HG03442 (cell line): ENCODE measurements at regions not wholly inside any gene's neighbourhood (a gene's known extent, or its start where the extent isn't known, plus 50 kb on each side); places are given as distances from the start of the nearest gene placed in this dataset.
"Not testable (repeated sequence)": the region's sequence is repeated elsewhere in the genome, so short reads cannot be mapped to it uniquely, and the experiment has no call there.

Source experiments
- ATAC-seq: cut with Tn5 transposase; IDR thresholded peaks from one replicate; pipeline ENCODE4 v1.9.1; 2021; ENCODE audit warnings: mild to moderate bottlenecking, moderate library complexity; ENCODE audit not compliant: unreplicated experiment

DNA sequence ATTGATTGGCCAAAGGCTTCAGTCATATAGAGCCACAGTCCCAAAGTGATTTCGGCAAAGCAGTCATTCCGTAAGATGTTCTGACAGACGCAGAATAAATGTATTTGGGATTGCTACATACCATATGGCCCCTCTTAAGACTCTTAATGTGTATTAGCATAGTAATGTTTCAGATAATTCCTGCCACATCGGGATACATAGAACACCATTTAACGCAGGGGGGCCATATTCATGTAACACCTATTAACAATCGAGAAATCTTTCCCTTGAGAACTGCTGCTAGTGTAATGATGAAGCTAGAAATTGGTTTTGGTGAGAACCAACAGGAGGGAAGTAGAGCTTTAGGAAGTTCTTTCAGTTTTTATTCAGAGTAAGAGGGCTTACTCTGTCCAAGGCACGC, 390.9 kb upstream of the SASH1 start:
- no peak for ATAC-seq

DNA sequence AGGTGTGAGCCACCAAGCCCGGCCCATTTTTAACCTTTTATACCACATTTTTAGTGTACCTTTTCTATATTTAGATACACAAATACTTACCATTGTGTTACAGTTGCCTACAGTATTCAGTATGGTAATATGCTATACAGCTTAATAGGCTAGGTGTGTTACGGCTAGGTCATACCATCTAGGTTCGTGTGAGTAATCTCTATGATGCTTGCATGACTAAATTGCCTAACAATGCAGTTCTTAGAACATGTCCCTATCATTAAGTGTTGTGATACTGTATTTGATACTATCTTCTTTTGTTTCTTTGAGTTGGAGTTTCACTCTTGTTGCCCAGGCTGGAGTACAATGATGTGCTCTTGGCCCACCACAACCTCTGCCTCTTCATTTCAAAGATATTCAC, 387.7 kb upstream of the SASH1 start:
- ATAC-seq, result no peak

DNA sequence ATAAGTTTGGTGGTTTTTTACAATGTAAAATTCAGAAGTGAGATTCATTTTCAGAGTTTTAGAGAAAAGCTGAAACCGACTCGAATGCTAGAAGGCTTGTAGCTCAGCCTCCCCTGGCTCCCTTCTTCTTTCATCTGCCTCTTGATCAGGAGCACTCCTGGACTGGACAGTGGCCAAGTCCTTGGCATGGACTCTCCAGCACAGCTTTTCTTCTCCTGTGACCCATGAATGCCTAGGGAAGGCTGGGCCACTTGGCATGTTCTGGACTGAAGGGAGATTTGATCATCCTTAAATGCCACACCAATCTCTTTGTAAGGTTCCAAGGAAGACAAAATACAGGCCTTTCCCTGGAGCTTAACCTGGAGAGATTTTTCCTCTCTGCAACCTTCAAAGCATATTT, 384.0 kb upstream of the SASH1 start:
- no peak for ATAC-seq

DNA sequence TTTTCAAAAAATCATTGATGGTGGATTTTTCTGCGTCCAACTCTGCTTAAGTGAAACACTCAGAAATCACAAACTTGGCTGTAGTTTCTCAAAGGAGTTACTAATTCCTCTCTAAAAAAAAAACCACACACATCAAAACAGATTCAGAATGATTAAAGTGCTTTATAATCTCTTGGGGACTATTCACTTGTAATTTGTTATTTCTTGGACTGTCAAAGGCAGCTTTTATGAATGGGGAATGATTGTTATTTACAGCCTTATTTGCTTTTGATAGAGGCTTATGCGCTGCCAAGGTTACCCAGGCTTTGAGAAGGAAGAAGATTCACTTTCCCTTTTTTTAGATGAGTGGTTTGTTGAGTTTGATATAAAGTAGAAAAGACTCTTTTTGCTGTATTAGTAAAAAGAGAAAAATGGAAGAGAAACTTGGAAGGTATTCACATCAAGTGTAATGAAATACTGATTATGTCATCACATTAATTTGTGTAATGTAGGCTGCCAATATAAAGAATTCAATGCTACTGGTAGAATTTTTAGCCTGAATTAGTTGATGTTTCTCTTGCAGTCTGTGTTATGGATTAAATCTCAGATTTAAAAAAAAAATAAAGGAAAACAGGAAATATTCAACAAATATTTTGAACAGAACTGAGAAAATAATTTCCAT, 381.0 kb upstream of the SASH1 start:
- ATAC-seq, result no peak

DNA sequence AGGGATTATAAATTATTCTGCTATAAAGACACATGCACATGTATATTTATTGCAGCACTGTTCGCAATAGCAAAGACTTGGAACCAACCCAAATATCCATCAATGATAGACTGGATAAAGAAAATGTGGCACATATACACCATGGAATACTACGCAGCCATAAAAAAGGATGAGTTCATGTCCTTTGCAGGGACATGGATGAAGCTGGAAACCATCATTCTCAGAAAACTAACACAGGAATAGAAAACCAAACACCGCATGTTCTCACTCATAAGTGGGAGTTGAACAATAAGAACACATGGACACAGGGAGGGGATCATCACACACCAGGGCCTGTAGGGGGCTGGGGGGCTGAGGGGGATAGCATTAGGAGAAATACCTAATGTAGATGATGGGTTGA, 377.2 kb upstream of the SASH1 start:
- not testable (repeated sequence) for ATAC-seq

DNA sequence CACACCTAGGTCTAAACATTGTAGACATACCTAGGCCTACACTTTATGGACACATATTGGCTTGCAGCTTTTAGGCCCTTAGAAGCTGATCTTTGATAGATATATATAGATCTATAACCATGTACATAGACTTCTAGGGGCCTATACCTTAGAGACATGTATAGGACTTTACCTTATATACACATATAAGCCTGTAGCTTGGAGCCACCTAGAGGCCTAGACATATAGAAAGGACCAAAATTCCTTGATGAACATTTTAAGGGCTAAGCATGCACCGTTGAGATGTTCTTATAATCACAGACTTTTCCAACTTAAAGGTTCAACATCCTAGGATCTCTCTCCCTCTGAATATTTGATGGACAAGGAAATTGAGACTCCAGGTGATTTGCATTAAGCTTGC, 371.7 kb upstream of the SASH1 start:
- ATAC-seq, result no peak

DNA sequence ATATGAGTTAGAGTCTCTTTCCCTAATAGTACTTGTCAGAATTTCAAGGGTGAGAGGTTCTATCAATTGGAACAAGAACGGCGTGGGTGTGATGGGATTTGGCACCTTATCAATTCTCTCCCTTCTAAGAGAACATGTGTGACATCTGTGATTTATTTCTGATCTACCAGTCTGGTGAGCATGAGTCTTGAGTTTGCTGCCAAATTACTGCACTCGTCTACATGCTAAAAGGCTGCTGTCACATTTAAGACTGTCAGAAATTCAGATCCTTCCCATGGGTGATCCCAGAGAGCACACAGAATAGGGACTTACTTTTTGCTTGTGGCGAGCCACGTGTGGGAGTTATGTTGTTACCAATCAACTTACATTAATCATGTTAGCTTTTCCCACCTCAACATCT, 370.2 kb upstream of the SASH1 start:
- ATAC-seq, result no peak

DNA sequence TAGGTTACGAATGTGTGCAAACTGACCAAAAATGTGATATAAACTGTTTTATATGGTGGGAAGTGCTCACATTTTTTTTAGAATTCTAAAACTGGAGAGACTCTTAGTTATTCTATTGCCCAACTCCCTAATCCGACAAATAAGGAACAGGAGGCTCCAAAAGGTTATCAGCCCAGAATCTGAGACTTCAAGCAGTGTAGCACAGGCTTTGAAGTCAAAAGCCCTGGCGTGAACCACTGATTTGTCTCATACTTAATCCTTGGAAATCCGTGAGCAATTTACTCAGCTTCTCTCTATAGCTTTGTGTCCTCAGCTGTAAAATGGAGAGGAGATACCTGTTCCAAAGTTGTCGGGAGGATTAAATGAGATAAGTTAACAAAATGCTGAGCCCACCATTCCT, 368.8 kb upstream of the SASH1 start:
- ATAC-seq, result no peak

DNA sequence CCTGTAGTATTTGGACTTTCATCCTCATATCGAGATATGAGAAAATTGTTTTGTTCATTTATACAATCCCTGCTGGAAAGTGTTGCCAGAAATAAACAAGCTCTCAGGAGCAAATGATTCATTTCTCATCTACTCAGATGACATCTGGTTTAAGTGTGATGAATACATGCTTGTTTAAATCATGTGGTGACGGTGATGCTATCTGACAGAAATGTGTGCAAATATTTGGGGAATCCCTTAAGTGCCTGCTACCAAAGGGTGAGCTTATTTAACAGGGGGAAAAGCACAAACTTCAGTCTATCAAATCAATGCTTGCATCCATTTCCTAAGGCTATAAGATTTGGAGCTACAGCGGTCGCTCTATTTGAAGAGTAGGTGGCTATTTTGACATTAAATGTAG, 368.3 kb upstream of the SASH1 start:
- ATAC-seq, result no peak

DNA sequence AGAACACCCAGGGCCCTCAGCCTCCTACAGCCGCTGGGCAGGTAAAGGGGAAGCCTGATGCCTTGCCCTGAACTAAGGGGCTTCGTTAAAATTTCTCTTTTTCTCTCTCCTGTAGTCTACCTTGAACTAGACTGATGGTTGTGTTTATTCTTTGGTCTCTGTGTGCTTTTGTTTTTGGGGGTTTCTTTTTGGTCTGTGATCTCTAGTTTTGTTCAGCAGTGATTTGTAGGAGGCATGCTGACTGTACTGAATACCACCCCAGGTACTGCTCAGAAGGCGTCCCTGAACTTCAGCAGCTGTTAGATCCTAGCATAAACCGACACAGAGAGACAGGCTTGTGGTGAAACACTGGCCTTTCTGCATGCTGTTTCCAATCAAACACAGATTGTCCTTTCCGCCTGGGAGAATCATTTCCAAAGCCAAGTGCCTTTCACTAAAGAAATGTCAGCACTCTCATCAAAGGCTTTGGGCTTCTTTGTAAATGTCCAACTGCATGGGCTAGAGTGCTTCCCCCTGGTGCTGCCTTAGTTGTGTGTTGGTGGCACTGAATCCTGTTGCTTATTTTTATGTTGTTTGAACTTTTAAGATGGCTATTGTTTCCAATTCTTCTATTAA, 364.7 kb upstream of the SASH1 start:
- no peak for ATAC-seq

DNA sequence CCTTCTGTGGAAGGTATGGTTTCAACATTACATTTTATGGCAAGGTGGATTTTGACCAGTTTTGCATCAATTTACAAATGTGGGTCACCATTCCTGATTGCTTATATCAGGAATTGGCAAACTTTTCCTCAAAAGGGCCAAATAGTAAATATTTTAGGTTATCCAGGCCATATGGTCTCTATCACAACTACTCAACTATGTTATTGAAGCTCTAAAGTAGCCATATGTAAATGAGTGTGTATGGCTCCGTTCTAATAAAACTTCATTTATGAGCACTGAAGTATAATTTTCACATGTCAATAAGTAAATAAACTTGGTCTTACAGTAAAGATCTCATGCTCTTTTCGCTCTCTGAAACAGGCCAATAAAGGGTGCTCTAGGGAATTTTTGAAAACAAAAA, 362.7 kb upstream of the SASH1 start:
- ATAC-seq, result no peak

DNA sequence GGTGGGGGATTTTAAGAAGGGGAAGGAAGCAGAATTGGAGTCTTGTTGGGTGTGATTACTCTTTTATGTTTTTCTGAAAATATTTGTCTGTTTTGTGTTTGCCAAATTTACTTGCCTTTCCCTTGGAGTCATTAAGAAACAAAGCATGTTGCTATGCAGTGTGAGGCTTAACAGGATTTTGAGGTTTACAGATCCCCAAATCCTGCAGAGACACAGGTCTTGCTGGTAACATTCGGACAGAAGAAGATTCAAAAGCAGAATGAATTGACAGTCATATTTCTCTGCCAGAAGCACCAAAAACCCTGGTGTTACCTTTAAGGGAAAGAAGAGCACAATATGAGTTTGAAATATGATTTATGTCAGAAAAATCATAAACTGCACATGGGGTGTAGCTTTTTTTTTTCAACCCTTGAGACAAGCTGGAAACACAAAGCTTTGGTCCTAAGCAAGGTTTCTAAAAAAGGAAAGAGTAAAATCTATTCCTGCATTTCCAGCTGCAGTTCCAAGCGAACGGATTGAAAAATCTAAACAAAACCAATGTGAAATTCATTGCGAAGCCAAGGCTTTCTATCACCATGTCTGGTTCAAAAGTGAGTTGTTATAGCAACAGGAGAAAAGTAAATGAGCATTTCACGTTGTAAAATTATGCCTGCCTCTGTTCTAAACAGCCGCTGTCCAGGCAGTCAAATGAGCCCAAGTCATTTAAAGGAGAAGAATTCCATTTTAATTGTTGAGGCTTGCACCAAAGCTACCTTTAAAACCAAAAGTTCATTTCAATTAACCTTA, 358.9 kb upstream of the SASH1 start:
- no peak for ATAC-seq

DNA sequence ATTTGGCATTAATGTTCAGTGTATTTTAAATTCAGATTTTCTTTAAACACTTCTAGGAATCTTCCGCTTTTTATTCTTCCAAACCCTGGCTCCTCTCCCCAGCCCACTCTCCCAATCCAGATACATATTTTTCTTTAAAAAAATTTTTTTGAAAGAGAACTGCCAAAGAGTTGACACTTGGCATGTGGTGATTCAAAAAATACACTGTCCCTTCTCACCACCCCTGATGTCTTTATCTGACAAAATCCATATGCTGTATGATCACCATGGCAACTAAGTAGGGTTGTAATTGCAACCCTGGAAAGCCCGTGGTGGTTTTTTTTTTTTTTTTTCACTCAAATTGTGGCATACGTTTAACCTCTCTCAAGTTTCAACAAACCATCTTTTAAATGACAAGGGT, 355.8 kb upstream of the SASH1 start:
- no peak for ATAC-seq

DNA sequence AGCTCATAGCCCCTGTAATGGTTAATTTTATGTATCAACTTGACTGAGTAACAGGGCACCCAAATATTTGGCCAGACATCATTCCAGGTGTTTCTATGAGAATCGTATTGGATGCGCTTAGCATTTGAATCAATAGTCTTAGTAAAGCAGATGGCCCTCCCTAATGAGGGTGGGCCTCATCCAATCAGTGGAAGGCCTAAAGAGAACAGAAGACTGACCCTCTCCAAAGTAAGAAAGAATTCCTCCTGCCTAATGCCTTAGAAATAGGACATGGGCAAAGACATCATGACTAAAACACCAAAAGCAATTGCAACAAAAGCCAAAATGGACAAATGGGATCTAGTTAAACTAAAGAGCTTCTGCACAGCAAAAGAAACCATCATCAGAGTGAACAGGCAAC, 352.5 kb upstream of the SASH1 start:
- no peak for ATAC-seq

DNA sequence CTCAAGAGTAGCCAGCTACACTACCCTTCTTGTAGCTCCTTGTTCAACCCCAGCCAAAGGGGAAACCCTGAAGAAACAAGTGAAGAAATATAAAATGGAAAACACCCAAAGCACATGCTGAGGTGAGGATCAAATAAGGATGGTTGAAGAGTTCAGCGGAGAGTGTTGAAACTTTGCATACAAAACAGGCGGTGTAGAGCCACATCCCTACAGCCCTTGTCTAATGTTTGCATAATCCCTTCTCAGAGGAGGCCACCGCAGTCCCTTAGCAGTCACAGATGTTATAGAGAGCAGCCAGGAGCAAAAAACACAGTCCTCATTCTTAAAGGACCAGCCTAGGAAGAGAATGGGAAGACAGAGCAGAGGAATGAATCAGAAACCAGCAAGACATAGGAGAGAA, 350.7 kb upstream of the SASH1 start:
- ATAC-seq, result no peak

DNA sequence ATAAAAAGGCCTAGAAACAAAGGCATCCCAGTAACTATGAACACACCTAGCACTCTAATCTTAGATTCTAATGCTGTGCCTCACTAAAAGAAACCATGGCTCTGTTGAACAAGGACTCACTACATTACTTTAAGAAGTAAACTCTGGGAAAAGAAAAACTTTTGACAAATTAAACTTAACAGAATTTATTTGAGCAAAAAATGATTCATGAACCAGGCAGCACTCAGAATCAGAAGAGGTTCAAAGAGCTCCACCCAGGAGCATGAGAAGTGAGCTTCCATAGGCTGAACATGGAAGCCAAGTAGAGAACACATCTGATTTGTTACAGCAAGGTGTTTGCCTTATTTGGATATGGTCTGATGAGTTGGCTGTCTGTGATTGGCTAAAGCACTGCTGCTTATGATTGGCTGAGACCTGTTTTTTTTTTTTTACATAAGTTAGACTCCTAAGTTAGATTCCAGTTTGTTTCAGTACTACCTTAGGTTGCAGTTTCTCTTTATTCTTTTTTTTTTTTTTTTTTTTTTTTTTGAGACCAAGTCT, 343.6 kb upstream of the SASH1 start:
- no peak for ATAC-seq

DNA sequence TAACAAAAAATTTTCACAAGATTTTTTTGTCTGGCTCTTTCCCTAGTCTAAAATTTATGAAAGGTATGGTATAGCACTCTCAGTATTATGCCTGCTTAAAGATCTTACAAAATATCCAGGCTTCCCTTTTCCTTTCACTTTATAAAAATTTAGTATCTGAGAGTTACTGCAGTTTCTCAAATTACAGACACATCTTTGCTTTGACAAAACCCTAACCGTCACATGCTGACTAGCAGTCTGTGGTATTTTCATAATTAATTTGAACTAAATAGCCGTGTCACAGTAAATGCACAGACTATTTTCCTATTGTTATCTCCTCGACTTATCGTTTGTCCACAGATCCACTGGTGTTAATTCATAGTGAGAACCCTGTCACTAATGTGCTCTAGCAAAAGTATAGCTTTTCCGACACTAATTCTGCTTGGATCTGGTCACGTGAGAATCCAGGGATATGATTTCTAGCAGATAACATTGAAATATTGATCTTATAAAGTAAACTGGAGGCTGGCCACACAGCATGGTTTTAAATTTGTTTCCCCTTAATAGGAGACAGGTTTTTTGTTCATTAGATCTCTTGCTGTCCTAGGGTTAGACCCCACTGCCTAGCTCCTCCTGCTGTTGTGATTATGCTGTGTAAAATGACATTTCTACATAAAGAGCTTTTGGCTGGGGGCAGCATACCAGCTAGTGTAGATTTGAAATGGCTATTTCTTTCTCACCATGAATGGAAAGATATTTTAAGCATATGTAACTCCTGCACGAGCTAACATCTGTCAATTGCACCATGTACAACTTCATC, 340.6 kb upstream of the SASH1 start:
- no peak for ATAC-seq

DNA sequence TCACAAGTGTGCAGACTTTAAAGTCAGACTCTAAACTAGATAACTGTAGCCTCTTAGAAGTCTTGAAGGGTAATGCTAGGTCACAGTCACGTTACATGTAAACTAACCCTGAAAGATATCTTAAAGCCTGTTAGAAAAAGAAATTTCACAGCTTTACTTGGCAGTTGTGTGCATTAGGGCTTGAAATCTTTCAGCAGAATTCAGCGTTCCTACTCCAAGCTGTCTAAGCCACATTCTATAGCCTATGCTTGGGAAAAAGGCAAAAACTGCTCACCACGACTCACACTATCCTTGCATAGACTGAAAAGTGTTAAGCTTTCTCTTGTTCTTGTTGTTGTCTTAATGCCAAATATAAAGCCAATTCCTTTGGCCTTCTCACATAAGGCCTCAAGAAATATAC, 338.0 kb upstream of the SASH1 start:
- ATAC-seq, result no peak

DNA sequence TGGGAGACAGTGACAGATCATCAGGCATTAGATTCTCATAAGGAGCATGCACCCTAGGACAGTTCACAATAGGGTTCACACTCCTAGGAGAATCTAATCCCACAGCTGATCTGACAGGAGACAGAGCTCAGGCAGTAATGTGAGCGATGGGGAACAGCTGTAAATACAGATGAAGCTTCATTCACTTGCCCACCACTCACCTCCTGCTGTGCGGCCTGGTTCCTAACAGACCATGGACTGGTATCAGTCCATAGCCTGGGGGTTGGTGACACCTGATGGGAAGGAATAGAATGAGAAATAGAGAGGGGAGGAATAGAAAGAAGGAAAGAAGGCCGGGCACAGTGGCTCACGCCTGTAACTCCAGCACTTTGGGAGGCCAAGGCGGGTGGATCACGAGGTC, 336.8 kb upstream of the SASH1 start:
- no peak for ATAC-seq

DNA sequence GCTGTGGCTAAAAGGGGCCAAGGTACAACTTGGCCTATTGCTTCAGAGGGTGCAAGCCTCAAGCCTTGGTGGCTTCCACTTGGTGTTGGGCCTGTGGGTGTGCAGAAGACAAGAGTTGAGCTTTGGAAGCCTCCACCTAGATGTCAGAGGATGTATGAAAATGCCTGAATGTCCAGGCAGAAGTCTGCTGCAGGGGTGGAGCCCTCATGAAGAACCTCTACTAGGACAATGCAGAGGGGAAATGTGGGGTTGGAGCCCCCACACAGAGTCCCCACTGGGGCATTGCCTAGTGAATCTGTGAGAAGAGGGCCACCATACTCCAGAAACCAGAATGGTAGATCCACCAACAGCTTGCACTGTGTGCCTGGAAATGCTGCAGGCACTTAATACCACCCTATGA, 332.1 kb upstream of the SASH1 start:
- ATAC-seq, result not testable (repeated sequence)

DNA sequence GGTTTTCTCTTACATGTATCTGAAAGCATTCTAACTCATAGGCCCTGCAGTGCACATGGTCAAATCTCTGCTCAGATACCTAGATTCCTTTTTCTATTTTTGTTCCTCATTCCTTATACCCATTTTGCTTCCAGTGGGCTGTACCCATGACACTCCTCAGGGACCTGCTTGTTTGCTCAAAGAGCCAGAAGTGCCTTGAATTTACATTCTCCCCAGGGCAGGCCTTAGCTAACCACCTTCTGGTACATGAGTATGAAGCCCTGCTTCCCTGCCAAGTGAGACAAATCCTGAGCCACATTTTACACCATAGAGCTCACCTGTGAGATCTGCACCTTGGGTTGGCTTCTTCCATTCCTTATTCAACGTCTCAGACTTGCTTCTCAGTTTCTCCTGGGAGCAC, 326.6 kb upstream of the SASH1 start:
- no peak for ATAC-seq
